Liver (tissue), 8 donors: ENCODE measurements at regions not wholly inside any gene's neighbourhood (a gene's known extent, or its start where the extent isn't known, plus 50 kb on each side); places are given as distances from the start of the nearest gene placed in this dataset.

ENCODE experiments used
- DNase-seq: peaks from one replicate; pipeline ENCODE4 v3.0.0-alpha.2; 2017; ENCODE audit warnings: low spot score
- H3K27ac ChIP-seq, 2 donors: one replicate each; pipeline ENCODE4 v1.7.0; 2013; ENCODE audit warnings: inconsistent platforms in 2 of 2, low read length in 2 of 2, control low read depth in 1 of 2, low read depth in 1 of 2, mild to moderate bottlenecking in 1 of 2
- H3K27me3 ChIP-seq, 4 donors: one replicate each; pipeline versions ENCODE4 v1.6.1 to v1.7.0; 2013; ENCODE audit warnings: low read length in 3 of 4, inconsistent platforms in 1 of 4, mild to moderate bottlenecking in 1 of 4, moderate library complexity in 1 of 4; ENCODE audit not compliant: control insufficient read depth in 4 of 4, insufficient read depth in 4 of 4
- H3K36me3 ChIP-seq, 4 donors: one replicate each; pipeline versions ENCODE4 v1.6.1 to v1.7.0; 2013; ENCODE audit warnings: low read length in 3 of 4, mild to moderate bottlenecking in 3 of 4, low read depth in 1 of 4, moderate library complexity in 1 of 4; ENCODE audit not compliant: control insufficient read depth in 4 of 4, insufficient read depth in 3 of 4
- H3K4me1 ChIP-seq, 4 donors: one replicate each; pipeline versions ENCODE4 v1.6.1 to v1.7.0; 2013; ENCODE audit warnings: low read length in 3 of 4, mild to moderate bottlenecking in 3 of 4, moderate library complexity in 1 of 4; ENCODE audit not compliant: control insufficient read depth in 4 of 4, insufficient read depth in 4 of 4
- H3K4me3 ChIP-seq, 3 donors: one replicate each; pipeline versions ENCODE4 v1.6.1 to v1.7.0; 2013; ENCODE audit warnings: low read length in 3 of 3, control low read depth in 1 of 3, low read depth in 1 of 3, mild to moderate bottlenecking in 1 of 3
- H3K9ac ChIP-seq, 2 donors: one replicate each; pipeline ENCODE4 v1.7.0; 2013; ENCODE audit warnings: low read length in 2 of 2, mild to moderate bottlenecking in 2 of 2, moderate library complexity in 2 of 2, control low read depth in 1 of 2, low read depth in 1 of 2
- H3K9me3 ChIP-seq, 4 donors: one replicate each; pipeline versions ENCODE4 v1.6.1 to v1.7.0; 2013; ENCODE audit warnings: low read length in 3 of 4; ENCODE audit not compliant: control insufficient read depth in 4 of 4
- FOXA1 ChIP-seq: IDR thresholded peaks from 2 replicates; pipeline ENCODE4 v1.6.1; 2016; ENCODE audit warnings: antibody characterized with exemption
- FOXA2 ChIP-seq: IDR thresholded peaks from 2 replicates; pipeline ENCODE4 v1.6.1; 2016; ENCODE audit warnings: antibody characterized with exemption
- GABPA ChIP-seq, 2 donors: IDR thresholded peaks in 1 of 2; conservative IDR thresholded peaks in 1 of 2; 2 replicates each; pipeline ENCODE4 v1.6.1; 2016; ENCODE audit warnings: antibody characterized with exemption in 2 of 2, mild to moderate bottlenecking in 1 of 2, moderate library complexity in 1 of 2
- HNF4G ChIP-seq: IDR thresholded peaks from 2 replicates; pipeline ENCODE4 v1.6.1; 2016; ENCODE audit warnings: antibody characterized with exemption
- NR2F2 ChIP-seq: IDR thresholded peaks from 2 replicates; pipeline ENCODE4 v1.6.1; 2016; ENCODE audit warnings: antibody characterized with exemption
- RAD21 ChIP-seq, 2 donors: IDR thresholded peaks; 2 replicates each; pipeline ENCODE4 v1.6.1; 2016; ENCODE audit warnings: antibody characterized with exemption in 2 of 2, mild to moderate bottlenecking in 2 of 2
- SP1 ChIP-seq: IDR thresholded peaks from 2 replicates; pipeline ENCODE4 v1.6.1; 2018; ENCODE audit warnings: antibody characterized with exemption, mild to moderate bottlenecking
- YY1 ChIP-seq: IDR thresholded peaks from 2 replicates; pipeline ENCODE4 v1.6.1; 2016; ENCODE audit warnings: antibody characterized with exemption, mild to moderate bottlenecking
- WGBS: extraction: QIAGEN DNeasy Blood & Tissue Kit; methylation state at CpG from one replicate; pipeline ENCODE4 v1.1.7; 2013; 5-methylcytosine and 5-hydroxymethylcytosine counted together
- TF ChIP-seq, protein P1 (sequence below): IDR thresholded peaks from 2 replicates; pipeline ENCODE4 v1.6.1; 2016; ENCODE audit warnings: antibody characterized with exemption, mild to moderate bottlenecking
- TF ChIP-seq, protein P2 (sequence below): IDR thresholded peaks from 2 replicates; pipeline ENCODE4 v1.6.1; 2016; ENCODE audit warnings: antibody characterized with exemption
- TF ChIP-seq, protein P3 (sequence below): IDR thresholded peaks from 2 replicates; pipeline ENCODE4 v1.6.1; 2016; ENCODE audit warnings: antibody characterized with exemption
- TF ChIP-seq, protein P4 (sequence below): fragments of 150-350 bp; IDR thresholded peaks from 2 replicates; pipeline ENCODE4 v1.5.1; 2017; ENCODE audit warnings: improper control_type of control experiment, low read depth, low read length; ENCODE audit not compliant: missing input control
- TF ChIP-seq, protein P5 (sequence below): IDR thresholded peaks from 2 replicates; pipeline ENCODE4 v1.6.1; 2016; ENCODE audit warnings: antibody characterized with exemption
- donor health status: healthy.
- donor health status: healthy.
- donor health status: healthy.
- donor health status: healthy.
- donor health status: healthy.

DNA sequence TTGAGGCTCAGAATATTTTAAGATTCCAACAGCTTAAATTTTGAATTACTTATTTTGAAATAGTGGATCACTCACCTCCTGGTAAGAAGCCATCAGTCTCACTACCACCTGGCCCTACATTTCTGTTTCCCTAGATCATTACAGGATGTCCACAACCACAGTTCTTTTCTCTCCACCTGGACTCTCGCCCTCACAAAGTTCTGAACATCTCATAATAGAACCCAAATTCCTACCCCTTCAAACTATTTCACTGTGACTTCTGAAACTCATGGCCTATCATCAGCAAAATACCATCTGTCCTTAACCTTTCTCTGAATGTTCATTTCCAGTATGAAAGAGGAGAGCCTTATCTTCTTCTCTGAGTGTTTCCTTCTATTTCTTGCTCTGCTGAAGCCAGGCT is 299.2 kb upstream of the MGAT5 start:
- H3K4me1 ChIP-seq: no peaks in the 10 kb centered on the region
- no peak for DNase-seq
- H3K9ac ChIP-seq: no peak overlapping the region
- H3K9me3 ChIP-seq: no peaks in the 10 kb centered on the region
- no peak overlapping the region for H3K4me3 ChIP-seq
- TF ChIP-seq GABPA (IDR thresholded peaks at IDR 0.05 in 1 of 2, conservative IDR thresholded peaks at IDR 0.05 in 1 of 2): no peak
- TF ChIP-seq HNF4G: no peak
- TF ChIP-seq, protein P1, sequence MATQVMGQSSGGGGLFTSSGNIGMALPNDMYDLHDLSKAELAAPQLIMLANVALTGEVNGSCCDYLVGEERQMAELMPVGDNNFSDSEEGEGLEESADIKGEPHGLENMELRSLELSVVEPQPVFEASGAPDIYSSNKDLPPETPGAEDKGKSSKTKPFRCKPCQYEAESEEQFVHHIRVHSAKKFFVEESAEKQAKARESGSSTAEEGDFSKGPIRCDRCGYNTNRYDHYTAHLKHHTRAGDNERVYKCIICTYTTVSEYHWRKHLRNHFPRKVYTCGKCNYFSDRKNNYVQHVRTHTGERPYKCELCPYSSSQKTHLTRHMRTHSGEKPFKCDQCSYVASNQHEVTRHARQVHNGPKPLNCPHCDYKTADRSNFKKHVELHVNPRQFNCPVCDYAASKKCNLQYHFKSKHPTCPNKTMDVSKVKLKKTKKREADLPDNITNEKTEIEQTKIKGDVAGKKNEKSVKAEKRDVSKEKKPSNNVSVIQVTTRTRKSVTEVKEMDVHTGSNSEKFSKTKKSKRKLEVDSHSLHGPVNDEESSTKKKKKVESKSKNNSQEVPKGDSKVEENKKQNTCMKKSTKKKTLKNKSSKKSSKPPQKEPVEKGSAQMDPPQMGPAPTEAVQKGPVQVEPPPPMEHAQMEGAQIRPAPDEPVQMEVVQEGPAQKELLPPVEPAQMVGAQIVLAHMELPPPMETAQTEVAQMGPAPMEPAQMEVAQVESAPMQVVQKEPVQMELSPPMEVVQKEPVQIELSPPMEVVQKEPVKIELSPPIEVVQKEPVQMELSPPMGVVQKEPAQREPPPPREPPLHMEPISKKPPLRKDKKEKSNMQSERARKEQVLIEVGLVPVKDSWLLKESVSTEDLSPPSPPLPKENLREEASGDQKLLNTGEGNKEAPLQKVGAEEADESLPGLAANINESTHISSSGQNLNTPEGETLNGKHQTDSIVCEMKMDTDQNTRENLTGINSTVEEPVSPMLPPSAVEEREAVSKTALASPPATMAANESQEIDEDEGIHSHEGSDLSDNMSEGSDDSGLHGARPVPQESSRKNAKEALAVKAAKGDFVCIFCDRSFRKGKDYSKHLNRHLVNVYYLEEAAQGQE: no peak
- TF ChIP-seq, protein P2, sequence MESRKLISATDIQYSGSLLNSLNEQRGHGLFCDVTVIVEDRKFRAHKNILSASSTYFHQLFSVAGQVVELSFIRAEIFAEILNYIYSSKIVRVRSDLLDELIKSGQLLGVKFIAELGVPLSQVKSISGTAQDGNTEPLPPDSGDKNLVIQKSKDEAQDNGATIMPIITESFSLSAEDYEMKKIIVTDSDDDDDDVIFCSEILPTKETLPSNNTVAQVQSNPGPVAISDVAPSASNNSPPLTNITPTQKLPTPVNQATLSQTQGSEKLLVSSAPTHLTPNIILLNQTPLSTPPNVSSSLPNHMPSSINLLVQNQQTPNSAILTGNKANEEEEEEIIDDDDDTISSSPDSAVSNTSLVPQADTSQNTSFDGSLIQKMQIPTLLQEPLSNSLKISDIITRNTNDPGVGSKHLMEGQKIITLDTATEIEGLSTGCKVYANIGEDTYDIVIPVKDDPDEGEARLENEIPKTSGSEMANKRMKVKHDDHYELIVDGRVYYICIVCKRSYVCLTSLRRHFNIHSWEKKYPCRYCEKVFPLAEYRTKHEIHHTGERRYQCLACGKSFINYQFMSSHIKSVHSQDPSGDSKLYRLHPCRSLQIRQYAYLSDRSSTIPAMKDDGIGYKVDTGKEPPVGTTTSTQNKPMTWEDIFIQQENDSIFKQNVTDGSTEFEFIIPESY: no peak
- H3K36me3 ChIP-seq: no peaks in the 10 kb centered on the region
- 73% methylated on average over 1 of the region's 1 CpG for WGBS
- no peak overlapping the region for H3K27ac ChIP-seq
- H3K27me3 ChIP-seq: peaks cover 0 to 2% (median 0%) of the 10 kb centered on the region in 4 donors

DNA sequence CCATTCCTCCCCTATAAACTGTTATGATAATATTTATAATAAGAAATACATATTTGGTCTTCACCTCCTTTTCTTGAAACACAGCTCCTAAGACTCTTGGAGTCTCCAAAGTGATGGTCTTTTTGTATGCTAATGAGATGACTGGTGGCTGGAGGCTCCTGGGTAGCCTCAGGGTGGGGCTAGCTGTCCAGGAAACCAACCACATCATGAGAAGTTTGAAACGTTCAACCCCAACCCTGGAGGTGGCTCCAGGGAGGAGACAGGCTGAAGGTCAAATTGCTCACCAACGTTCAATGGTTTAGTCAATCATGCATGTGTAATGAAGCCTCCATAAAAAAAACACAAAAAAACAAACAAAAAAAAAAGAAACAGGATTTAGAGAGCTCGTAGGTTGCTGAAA is 298.7 kb upstream of the MGAT5 start:
- Histone ChIP-seq H3K9me3 (no peaks in the 10 kb centered on the region), H3K4me1 (no peaks in the 10 kb centered on the region), H3K27ac (no peak overlapping the region), H3K36me3 (no peaks in the 10 kb centered on the region), H3K9ac (no peak overlapping the region), H3K27me3 (peaks cover 0 to 2% (median 0%) of the 10 kb centered on the region in 4 donors), H3K4me3 (no peak overlapping the region)
- DNase-seq: no peak
- TF ChIP-seq, protein P3, sequence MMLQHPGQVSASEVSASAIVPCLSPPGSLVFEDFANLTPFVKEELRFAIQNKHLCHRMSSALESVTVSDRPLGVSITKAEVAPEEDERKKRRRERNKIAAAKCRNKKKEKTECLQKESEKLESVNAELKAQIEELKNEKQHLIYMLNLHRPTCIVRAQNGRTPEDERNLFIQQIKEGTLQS: no peak
- TF ChIP-seq, protein P4, sequence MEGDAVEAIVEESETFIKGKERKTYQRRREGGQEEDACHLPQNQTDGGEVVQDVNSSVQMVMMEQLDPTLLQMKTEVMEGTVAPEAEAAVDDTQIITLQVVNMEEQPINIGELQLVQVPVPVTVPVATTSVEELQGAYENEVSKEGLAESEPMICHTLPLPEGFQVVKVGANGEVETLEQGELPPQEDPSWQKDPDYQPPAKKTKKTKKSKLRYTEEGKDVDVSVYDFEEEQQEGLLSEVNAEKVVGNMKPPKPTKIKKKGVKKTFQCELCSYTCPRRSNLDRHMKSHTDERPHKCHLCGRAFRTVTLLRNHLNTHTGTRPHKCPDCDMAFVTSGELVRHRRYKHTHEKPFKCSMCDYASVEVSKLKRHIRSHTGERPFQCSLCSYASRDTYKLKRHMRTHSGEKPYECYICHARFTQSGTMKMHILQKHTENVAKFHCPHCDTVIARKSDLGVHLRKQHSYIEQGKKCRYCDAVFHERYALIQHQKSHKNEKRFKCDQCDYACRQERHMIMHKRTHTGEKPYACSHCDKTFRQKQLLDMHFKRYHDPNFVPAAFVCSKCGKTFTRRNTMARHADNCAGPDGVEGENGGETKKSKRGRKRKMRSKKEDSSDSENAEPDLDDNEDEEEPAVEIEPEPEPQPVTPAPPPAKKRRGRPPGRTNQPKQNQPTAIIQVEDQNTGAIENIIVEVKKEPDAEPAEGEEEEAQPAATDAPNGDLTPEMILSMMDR: no peak
- TF ChIP-seq FOXA1: no peak
- TF ChIP-seq, protein P2: no peak
- TF ChIP-seq, protein P5, sequence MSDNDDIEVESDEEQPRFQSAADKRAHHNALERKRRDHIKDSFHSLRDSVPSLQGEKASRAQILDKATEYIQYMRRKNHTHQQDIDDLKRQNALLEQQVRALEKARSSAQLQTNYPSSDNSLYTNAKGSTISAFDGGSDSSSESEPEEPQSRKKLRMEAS: no peak
- no peak for TF ChIP-seq HNF4G
- TF ChIP-seq YY1: no peak
- no peak for TF ChIP-seq SP1
- no peak for TF ChIP-seq FOXA2
- no peak for TF ChIP-seq RAD21 (IDR thresholded peaks at IDR 0.05)
- no peak for TF ChIP-seq NR2F2
- 35% methylated on average over 3 of the region's 3 CpGs for WGBS
